ENCODE measurements at regions not wholly inside any gene's neighbourhood (a gene's known extent, or its start where the extent isn't known, plus 50 kb on each side); places are given as distances from the start of the nearest gene placed in this dataset.

- TF ChIP-seq POLR2A (IDR thresholded peaks at IDR 0.05): no peak
- TF ChIP-seq CTCF (IDR thresholded peaks at IDR 0.05): no peak
- no peak for TF ChIP-seq EP300 (IDR thresholded peaks at IDR 0.05; ENCODE audit: low read depth)
Measured at GRCh38 chr5:30890377-30890776, 303.1 kb upstream of the CDH6 start.
